NCI-H1694 (cell line): ENCODE measurements at regions not wholly inside any gene's neighbourhood (a gene's known extent, or its start where the extent isn't known, plus 50 kb on each side); places are given as distances from the start of the nearest gene placed in this dataset.

ENCODE experiments used
- DNase-seq: peaks from one replicate; lab custom pipeline; 2025; lab: John Stamatoyannopoulos, UW

DNA sequence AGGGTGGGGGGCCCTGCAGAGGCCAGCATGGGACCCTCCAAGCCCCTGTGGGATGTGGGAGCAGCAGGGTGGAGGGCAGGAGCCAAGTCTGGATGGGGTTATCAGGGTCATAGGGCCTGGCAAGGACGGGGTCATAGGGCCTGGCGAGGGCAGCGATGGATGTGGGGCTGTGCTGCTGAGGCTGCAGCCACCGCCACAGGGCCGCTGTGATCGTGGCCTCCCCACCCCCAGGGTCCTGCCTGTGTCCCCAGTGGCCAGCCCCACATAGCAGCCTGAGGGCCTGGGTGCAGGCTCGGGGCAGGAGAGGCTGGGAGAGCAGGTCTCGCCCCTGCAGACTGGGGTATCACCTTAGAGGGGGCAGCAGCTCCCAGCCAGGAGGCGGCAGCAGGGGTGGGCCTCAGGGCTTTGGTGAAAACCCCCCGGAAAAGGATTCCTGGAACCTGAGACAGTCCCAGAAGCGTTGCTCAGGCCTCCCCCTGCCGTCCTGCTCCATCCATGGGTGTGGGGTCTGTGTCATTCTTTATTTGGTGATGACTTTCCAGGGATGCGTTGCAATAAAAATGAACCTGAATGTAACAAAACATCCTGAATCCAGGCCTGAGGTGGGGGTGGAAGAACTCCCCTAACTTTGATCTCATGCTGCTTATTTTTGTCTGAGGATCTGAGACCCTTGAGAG, 107.3 kb upstream of the SHH start:
- DNase-seq, result no peak

DNA sequence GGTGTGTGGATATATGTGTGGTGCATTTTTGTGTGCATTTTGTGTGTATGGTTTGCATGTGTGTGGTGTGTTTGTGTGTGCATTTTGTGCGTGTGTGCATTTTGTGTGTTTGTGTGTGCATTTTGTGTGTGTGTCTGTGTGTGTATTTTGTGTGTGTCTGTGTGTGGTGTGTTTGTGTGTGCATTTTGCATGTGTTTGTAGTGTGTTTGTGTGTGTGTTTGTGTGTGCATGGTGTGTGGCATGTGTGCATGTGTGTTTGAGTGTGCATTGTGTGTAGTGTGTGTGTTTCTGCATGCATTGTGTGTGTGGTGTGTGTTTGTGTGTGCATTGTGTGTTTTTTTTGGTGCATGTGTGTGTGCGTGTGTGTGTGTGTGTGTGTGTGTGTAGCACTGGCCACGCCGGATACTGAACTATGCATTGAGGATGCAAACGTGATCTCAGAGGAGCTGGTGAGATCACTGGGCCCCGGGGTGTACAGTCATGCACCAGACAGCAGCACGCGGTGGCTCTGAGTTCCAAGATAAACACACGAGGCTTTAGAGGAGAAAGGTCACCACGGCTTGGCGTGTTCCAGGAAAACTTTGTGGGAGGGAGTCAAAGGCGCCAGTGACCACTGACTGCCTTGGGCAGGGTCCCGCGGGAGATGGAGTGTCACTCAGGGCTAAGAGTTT, 106.6 kb upstream of the SHH start:
- DNase-seq, result no peak

DNA sequence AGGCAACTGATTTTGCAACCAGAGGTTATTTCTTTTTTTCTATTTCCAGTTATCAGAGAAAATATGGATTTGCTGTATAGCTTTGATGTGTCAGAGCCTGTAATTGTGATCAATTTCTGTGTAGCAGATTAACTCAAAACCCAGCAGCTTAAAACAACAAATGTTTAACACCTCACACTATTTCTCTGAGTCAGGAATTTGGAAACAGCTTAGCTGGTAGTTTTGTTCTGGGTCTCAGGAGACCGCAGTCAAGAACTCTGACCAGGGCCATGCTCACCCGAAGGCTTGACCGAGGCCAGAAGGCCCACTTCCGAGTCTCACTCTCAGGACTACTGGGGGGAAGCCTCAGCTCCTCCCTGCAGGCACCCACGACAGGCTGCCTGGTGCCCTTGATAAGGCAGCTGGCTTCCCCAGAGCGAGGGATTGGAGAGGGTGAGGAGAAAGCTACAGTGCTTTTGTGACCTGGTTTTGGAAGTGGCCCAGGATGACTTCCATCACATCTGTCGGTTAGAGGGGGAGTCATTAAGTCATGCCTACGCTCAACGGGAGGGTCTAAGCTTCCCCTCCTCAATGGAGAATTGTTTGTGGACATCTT, 105.7 kb upstream of the SHH start:
- DNase-seq, result no peak

DNA sequence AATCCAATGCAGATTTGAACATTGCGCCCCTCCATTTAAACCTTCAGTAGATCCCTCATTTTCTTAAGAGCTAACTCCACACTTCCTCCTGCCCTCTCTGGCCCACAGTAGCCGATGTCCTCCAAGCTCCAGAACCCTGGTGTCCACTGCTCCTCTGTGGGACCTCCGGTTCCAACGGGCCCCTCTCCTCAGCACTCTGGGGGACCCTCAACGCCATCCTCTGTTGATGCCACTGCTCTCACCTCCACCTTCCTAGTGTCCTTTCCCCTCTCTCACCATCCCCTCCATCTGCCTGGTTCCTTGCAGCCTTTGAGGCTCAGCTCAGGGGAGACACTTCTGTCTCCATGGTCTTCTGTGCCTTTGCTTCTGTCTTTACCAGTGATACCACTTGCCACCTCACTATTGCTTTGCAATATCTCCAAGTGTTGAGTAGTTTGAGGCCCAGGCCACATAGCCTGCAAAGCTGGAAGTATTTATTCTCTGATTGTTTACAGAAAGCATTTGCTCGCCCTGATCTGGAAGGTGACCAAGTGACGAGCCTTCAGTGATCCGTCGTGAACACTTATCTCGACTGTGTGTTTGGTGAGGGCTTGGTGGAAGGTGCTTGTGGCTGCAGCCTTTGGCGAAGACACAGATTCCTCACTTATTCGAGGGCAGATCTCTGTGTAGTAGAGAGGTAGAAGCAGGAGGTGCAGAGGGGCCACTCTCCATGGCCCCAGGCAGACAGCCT, 104.8 kb upstream of the SHH start:
- DNase-seq, result no peak

DNA sequence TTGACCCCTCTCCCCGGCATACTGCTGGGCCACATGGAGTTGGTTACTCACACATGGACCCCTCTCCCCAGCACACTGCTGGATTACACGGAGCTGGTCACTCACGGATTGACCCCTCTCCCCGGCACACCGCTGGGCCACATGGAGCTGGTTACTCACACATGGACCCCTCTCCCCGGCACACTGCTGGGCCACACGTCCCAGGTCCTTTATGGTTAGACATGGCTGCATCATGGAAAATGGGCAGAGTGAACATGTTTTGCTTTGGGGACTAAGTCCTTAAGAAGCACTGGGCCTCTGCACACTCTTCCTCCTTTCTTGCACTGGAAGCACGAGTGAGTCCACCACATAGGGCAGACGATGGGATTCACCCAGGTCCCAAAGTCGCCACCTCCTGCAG, 102.1 kb upstream of the SHH start:
- no peak for DNase-seq

DNA sequence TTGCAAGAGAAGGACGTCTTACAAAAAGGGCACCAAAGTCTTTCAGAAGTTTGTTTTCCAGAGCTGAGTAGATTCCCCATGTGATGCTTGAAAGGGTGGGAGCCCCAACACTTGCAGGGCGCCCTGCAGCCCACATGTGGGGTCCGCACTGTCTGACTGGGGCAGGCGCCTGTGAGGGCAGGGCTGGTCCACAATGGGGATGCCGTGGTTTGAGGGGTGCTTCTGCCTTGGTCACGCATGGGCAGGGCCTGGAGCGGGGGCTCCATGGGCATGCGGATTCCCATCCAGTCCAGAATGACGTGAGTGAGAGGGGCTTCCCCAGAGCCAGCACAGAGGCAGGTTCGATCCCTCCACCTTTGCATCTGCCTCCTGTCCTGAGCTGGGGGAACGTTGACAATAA, 101.5 kb upstream of the SHH start:
- no peak for DNase-seq

DNA sequence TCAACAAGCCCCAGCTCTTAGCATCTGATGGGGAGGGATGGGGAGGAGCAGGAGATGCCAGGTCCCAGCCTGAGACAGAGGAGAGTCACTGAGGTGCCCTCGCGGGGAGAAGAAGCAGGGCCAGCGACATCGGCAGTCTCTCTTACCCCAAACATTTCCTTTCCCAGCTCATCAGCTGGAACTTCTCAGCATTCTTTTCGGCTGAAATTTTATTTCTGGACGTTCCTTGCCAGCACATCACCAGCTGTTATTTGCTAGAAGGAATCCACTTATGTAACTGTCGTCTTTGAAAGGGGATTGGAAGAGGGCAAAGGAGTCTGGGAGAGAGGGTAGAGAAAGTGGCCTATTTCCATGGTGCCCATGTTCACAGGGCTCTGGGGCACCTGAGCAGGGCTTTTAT, 101.0 kb upstream of the SHH start:
- no peak for DNase-seq

DNA sequence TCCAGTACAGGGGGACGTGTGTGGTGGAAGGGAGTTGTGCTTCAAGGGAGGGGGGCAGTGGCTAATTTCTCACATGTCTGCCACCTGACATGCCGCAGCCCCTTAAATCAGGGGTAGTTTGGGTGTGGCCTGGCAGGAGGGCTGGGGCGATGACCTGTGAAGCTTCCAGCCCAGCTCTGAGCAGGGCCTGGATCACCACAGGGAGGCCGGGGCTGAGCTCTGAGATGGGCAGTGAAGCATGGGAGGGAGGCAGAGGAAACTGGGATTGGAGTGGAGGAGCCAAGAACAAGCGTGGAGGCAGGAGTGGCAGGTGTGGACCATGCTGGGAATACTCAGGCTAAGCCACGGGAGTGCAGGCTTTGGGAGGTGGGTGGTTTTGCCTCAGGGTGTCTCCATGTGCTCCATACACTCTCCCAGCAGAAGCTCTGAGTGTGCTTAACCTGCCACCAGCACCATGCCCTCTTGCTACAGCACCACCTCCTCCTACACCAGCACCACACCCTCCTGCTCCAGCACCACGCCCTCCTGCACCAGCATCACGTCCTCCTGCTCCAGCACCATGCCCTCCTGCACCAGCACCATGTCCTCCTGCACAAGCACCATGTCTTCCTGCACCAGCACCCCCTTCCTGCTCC, 99.3 kb upstream of the SHH start:
- DNase-seq, result no peak

DNA sequence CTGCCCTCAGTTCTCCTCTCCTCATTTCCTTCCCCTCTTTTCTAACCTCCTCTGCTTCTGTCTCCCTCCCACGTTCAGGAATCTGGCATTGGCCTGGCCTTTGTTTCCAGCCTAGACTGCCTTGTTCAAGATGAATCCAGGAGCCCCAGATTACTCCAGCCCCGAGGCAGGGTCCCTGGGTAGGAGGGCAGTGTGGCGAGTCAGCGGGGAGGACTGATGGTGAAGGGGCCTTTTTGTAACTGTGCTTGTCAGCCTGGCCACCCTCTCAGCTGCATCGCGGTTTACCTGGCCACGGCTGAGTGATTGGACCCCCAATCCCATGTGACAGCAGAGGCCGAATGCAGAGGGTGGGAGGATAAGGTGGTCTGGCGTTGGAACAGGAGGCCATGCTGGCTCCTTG, 96.1 kb upstream of the SHH start:
- DNase-seq, result no peak

DNA sequence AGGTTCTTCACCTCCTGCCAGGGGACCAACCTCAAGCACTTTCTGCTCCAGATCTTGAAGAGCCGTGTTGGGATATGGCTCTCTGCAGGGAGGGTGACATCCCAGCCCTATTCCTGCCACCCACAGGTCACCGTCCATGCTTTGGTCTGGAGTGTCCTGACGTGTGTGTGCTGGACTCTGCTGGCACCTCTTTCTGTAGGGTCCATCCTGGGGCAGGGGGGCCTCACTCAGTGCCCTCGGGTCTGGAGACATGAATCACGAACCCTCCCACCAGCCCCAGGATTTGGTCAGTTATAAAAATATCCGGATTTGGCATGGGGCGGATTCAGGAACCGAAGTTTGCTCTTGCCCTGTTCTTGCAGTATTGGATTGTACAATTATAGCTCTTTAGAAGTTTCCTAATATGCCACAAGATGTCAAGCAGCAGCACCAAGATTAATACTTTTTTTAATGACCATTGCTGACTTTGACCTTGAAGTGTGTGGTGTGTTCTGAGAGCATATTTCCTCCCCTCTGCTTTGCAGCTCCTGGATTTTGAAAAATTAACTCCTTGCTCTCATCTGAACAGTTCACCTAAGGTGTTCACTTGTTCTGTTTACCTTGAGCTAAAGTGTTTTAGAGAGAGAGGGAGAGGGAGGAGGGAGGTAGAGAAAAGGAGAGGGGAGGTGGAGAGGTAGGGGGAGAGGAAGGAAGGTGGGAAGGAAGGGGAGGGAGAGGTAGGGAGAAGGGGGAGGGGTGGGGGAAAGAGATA, 95.4 kb upstream of the SHH start:
- no peak for DNase-seq

DNA sequence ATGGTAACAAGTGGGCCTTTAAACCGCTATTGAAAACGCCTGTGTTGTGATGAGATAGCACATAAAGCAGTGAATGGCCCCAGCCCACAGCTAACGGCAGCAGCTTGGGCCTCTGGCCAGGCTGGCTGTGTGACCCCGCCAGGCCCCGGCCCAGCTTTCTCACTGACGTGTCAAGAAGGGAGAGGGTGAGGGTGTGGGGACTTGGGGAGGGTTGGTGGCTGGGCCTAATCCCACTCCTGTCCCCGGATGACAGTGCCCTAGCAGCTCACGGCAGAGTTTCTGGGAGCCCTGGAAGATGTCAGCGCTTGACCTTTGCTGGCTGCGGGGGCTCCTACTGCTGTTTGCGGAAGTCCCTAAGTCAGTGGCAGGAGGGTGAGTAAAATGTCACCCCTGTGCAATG, 88.9 kb upstream of the SHH start:
- DNase-seq, result no peak

DNA sequence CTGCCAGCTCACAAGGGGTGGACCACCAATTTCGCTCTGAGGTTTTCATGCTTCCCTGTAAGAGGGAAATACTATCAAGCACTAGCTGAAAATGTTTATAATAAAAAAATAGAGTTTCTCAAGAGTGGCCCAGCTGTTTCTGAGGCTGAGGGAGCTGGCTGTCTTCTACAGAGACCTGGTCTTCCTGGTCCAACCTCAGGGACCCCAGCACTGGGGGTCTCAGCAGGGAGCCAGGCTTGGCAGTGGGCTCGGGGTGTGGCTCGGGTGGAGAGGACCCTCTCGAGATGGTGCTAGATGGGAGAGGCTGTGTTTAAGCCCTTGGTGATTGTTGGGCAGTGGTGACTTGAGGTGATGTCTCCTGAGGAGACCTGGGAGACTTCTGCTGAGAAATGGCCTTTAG, 87.3 kb upstream of the SHH start:
- no peak for DNase-seq

DNA sequence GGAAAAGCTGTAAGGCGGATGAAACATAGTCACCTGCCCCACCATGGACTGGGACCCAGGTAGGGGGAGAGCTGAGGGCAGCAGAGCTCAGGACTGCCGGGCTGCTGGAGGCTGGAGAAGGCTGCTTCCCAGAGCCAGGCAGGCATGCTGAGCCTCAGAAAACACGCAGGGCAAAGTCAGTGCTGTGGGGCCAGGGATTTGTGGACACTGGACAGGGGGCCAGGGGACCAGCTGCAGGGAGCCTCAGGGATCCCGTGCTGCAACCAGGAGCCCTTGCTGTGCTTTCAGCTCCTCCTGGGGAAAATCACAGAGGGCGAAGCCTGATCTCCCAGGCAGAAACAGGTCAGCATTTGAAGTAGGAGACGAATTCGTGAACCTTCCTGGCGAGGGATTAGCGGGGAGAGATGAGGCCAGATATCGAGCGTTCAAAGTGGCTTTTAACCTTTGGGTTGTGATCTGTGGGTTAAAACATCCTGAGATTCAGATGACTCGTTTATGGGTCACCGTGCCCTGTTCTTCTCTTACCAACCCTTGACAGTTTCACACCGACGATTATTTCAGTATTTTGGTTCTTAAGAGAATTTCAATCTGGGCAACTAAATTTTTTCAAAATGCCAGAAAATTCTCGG, 85.6 kb upstream of the SHH start:
- no peak for DNase-seq

DNA sequence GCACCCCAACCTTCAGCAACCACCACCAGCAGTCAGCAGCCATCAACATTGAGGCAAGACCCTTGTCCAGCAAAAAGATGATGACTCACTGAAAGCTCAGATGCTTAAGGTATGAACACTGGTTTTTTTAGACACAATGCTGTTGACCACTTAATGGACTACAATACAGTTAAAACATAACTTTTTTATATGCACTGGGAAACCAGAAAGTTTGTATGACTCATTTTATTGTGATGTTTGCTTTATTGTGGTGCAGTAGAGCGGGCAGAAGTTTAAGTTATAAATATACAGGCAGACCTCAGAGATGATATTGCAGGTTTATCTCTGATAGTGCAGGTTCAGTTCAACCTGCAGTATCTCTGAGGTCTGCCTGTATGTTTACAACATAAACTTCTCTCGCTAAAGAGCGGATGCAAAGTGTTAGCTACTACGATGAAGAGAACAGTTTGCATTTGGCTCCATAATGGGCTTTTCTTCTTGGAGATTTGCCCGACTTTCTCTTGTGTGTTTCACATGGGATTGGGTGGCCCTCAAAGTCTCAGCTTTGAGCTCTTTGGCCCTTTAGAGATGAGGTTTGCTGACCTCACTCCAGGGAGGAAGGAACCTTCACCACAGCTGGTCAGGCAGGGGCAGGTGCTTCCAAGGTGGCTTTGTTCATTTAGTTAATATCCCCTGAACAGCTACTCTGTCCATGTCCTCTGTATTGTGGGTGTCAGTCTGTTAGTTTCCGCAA, 84.4 kb upstream of the SHH start:
- no peak for DNase-seq

DNA sequence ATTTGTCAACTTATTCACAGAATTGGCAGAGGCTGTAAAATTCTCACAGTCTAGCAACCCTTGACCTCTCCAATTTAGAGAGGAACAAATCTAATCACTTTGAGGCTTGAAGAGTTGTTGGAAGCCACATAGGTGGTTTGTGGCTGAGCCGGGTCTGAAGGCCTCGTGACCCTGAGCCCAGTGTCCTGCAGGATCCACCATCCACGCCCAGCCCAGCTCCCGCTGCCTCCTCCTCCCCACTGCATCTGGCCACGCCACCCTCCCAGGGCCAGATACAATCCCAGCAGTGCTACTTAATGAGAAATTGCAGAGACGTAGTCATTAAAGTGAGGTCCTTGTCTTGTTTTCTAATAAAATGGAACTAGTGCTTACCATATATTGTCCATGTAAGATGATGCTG, 81.4 kb upstream of the SHH start:
- no peak for DNase-seq

DNA sequence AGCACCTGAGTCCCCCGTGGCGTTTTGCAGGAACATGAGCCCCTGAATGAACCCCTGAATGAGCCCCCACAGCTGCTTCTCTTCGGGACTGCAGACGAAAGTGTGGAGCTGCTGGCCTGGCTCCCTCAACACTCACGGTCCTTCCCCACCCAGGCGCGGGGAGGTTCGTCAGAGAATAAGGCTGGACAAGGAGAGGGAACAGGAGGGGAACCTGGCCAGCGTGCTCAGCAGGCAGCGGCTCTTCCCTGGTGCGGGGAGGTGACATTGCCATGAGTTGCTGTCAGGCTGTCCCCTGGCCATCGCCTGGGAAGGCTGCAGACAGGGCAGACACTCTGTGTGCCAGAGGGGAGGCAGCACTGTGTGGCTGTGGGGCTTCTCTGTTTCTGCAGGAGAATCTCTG, 80.9 kb upstream of the SHH start:
- no peak for DNase-seq

DNA sequence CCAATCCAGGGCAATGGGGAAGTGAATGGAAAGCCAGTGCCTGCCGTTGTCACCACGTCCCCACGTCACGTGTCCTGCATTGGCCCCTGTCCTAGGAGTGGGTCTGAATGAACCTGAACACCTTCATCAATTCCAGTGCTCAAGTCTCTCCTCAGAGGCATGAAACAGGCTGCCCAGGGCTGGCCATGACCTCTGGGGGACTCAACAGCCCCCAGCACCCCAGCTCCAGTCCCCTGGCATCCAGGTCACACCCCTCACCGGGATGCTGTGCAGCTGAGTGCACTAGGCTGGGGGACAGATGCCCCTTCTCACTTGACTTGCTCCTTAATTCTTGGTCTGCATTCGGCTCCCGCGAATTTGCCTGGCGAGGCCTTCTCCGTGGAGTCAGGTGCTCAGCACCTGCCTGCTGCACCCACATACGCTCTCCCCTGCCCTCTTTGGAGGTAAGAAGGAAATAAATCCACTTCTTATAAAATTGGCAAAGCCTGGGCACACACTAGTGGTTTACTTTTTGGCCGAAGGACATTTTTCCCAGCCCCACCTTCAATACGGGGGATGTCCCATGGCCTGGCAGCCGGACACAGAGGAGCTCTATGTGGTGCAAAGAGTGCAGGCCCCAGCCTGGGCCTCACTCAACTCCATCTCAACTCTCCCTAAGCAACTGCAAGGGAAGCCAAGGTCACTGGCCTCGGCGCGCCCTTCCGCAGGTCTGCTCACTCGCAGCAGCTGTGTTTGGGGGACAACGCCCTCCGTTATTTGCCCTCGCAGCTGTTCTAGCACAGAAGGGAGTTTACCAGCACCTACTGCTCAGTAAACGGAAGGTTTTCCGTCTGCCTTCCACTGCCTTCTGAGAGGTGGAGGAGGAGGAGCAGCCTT, 77.6 kb upstream of the SHH start:
- no peak for DNase-seq

DNA sequence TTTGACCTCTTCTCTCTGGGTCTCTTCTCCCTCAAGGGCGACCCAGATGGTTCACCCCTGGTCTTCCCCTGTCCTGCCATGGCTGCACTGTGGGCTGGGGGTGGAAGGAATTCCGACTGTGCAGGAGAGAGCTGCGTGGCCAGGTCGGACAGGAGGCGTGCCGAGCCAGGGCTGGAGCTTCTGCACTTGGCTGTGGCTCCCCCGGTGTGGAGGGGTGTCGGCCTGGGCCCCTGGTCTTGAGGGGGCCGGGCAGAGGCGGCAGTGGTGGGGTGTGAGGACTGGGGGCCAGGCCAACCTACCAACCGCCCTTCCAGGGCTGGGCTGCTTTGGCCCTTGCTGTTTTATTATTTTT, 74.9 kb upstream of the SHH start:
- DNase-seq, result no peak

DNA sequence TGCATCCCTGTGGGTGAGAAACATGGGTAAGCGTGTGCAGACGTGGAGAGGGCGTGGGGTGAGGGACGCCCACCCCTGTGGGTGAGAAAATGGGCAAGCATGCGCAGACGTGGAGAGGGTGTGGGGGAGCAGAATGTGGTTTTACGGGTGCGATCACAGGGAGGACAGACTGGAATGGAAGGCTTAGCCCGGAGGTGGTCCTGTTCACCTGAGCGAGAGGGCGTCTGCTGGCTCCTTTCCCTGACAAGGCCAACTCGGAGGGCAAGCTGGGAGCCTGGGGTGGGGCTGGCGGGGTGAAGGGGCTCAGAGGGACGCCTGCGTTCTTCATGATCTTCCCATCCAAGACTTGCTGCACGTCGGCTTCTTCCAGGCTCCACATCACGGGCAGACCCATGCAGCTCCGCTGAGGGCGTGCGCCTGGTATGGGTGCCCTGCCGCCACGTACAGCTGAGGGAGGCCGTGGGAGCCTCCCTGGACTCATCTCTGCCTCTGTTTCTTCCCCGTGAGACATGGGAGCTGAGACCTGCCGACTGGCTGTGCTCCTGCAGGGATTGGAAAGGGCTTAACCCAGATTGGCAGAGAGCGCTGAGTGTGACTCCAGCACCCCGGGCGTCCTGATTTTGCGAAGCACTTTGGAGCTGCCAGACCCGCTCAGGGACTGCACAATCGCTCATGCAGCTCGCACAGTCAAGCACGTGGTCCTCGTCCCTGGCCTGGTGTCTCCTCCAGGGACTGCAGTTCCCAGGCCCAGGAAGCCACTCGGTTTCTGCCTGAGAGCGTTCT, 74.3 kb upstream of the SHH start:
- no peak for DNase-seq
